OCI-LY1 (cell line): ENCODE measurements at regions not wholly inside any gene's neighbourhood (a gene's known extent, or its start where the extent isn't known, plus 50 kb on each side); places are given as distances from the start of the nearest gene placed in this dataset.

Experiments
- H2AFZ ChIP-seq: fragments of 200-600 bp; sonication (generic), shearing (Covaris generic); 2 replicates; pipeline ENCODE4 v1.6.0; 2014; ENCODE audit warnings: antibody characterized with exemption, mild to moderate bottlenecking, low read length
- H3F3A ChIP-seq: fragments of 200-600 bp; sonication (generic), shearing (Covaris generic); 2 replicates; pipeline ENCODE4 v1.6.0; 2014; ENCODE audit warnings: mild to moderate bottlenecking, antibody characterized with exemption, low read length, moderate library complexity; ENCODE audit not compliant: insufficient read depth
- H3K27ac ChIP-seq: fragments of 200-600 bp; sonication (generic); 2 replicates; pipeline ENCODE4 v1.5.1; 2014; ENCODE audit warnings: low read length, mixed run types, mild to moderate bottlenecking, low read depth; ENCODE audit not compliant: poor library complexity, severe bottlenecking
- H3K27me3 ChIP-seq: fragments of 200-600 bp; sonication (generic); 2 replicates; pipeline ENCODE4 v1.6.0; 2014; ENCODE audit warnings: antibody characterized with exemption, mild to moderate bottlenecking, low read length, moderate library complexity; ENCODE audit not compliant: insufficient read depth
- H3K36me3 ChIP-seq: fragments of 200-600 bp; sonication (generic); 2 replicates; pipeline ENCODE4 v1.6.1; 2014; ENCODE audit warnings: mild to moderate bottlenecking, antibody characterized with exemption, low read length, moderate library complexity, mixed read lengths; ENCODE audit not compliant: insufficient read depth
- H3K4me1 ChIP-seq: fragments of 200-600 bp; sonication (generic); 2 replicates; pipeline ENCODE4 v1.5.1; 2014; ENCODE audit warnings: mild to moderate bottlenecking, low read length, moderate library complexity; ENCODE audit not compliant: insufficient read depth, severe bottlenecking
- H3K4me2 ChIP-seq: fragments of 200-600 bp; sonication (generic), shearing (Covaris generic); 2 replicates; pipeline ENCODE4 v1.6.1; 2014; ENCODE audit warnings: low read length
- H3K4me3 ChIP-seq: fragments of 200-600 bp; sonication (generic); 2 replicates; pipeline ENCODE4 v1.5.1; 2014; ENCODE audit warnings: low read length, low read depth, mild to moderate bottlenecking, mixed read lengths; ENCODE audit not compliant: poor library complexity, severe bottlenecking
- H3K79me2 ChIP-seq: fragments of 200-600 bp; shearing (Covaris generic); 2 replicates; pipeline ENCODE4 v1.6.1; 2016; ENCODE audit warnings: mixed run types, low read length, mixed read lengths; ENCODE audit not compliant: insufficient read depth
- H3K9ac ChIP-seq: fragments of 200-600 bp; sonication (generic), shearing (Covaris generic); 2 replicates; pipeline ENCODE4 v1.6.1; 2014; ENCODE audit warnings: mild to moderate bottlenecking, low read length, mixed read lengths
- H3K9me2 ChIP-seq: fragments of 200-600 bp; sonication (generic), shearing (Covaris generic); 2 replicates; pipeline ENCODE4 v1.6.1; 2014; ENCODE audit warnings: low read depth, mild to moderate bottlenecking, low read length, mixed read lengths
- H3K9me3 ChIP-seq: fragments of 200-600 bp; shearing (Covaris generic); 2 replicates; pipeline ENCODE4 v1.6.1; 2014; ENCODE audit warnings: low read length, mixed read lengths
- H4K20me1 ChIP-seq: fragments of 200-600 bp; sonication (generic), shearing (Covaris generic); 2 replicates; pipeline ENCODE4 v1.6.0; 2016; ENCODE audit warnings: mild to moderate bottlenecking, low read length; ENCODE audit not compliant: insufficient read depth
- CTCF ChIP-seq: fragments of 200-600 bp; sonication (generic), shearing (Covaris generic); IDR thresholded peaks from 2 replicates; pipeline ENCODE4 v1.5.1; 2017; ENCODE audit warnings: mild to moderate bottlenecking, antibody characterized with exemption, low read length, moderate library complexity, mixed read lengths
- EZH2 ChIP-seq: fragments of 200-600 bp; sonication (generic), shearing (Covaris generic); IDR thresholded peaks from 2 replicates; pipeline ENCODE4 v1.8.0; 2017; ENCODE audit warnings: borderline replicate concordance, mixed run types, mild to moderate bottlenecking, antibody characterized with exemption, low read length, moderate library complexity, mixed read lengths

GRCh38 chr5:3145641-3146040 lies 394.2 kb upstream of the IRX2 start:
- H3K27ac ChIP-seq, result no peak overlapping the region
- no peaks in the 10 kb centered on the region for H3K9me2 ChIP-seq
- H3K27me3 ChIP-seq, result no peaks in the 10 kb centered on the region
- TF ChIP-seq EZH2, result no peak
- no peak for TF ChIP-seq CTCF
- no peaks in the 10 kb centered on the region for H3F3A ChIP-seq
- no peaks in the 10 kb centered on the region for H3K36me3 ChIP-seq
- no peaks in the 10 kb centered on the region for H3K9me3 ChIP-seq
- H3K4me2 ChIP-seq, result no peak overlapping the region
- H2AFZ ChIP-seq, result no peak overlapping the region
- H3K4me3 ChIP-seq, result no peak overlapping the region
- H3K79me2 ChIP-seq, result no peaks in the 10 kb centered on the region
- H4K20me1 ChIP-seq, result no peaks in the 10 kb centered on the region
- H3K9ac ChIP-seq, result no peak overlapping the region
- H3K4me1 ChIP-seq, result no peaks in the 10 kb centered on the region

- Histone ChIP-seq H3K9me2 (no peaks in the 10 kb centered on the region), H3K4me2 (no peak overlapping the region), H3K9me3 (no peaks in the 10 kb centered on the region), H3K36me3 (no peaks in the 10 kb centered on the region), H3K4me3 (no peak overlapping the region), H4K20me1 (no peaks in the 10 kb centered on the region), H3K27ac (no peak overlapping the region), H2AFZ (no peak overlapping the region), H3K9ac (no peak overlapping the region), H3K27me3 (no peaks in the 10 kb centered on the region), H3K4me1 (no peaks in the 10 kb centered on the region), H3F3A (no peaks in the 10 kb centered on the region), H3K79me2 (no peaks in the 10 kb centered on the region)
- TF ChIP-seq EZH2 (no peak), CTCF (no peak)
Measured at GRCh38 chr5:3143382-3143781, 391.9 kb upstream of the IRX2 start.

- no peak overlapping the region for H3K4me3 ChIP-seq
- no peak overlapping the region for H3K4me2 ChIP-seq
- no peaks in the 10 kb centered on the region for H3K27me3 ChIP-seq
- H3K79me2 ChIP-seq, result no peaks in the 10 kb centered on the region
- H3K27ac ChIP-seq, result no peak overlapping the region
- H2AFZ ChIP-seq, result no peak overlapping the region
- H3K9ac ChIP-seq, result no peak overlapping the region
- TF ChIP-seq CTCF, result no peak
- TF ChIP-seq EZH2, result no peak
- H3K9me3 ChIP-seq, result no peaks in the 10 kb centered on the region
- no peaks in the 10 kb centered on the region for H3K9me2 ChIP-seq
- no peaks in the 10 kb centered on the region for H4K20me1 ChIP-seq
- H3F3A ChIP-seq, result no peaks in the 10 kb centered on the region
- no peaks in the 10 kb centered on the region for H3K36me3 ChIP-seq
- H3K4me1 ChIP-seq, result no peaks in the 10 kb centered on the region
Measured at GRCh38 chr5:3142261-3143027, 391.0 kb upstream of the IRX2 start.
